Fibroblast of the aortic adventitia (primary cell): ENCODE measurements at regions not wholly inside any gene's neighbourhood (a gene's known extent, or its start where the extent isn't known, plus 50 kb on each side); places are given as distances from the start of the nearest gene placed in this dataset.

Source experiments
- DNase-seq: peaks from one replicate; pipeline ENCODE4 v3.0.0-alpha.2; 2010; ENCODE audit warnings: low read depth
- H3K4me3 ChIP-seq: 2 replicates; pipeline ENCODE4 v1.5.1; 2011; ENCODE audit warnings: low read depth, mild to moderate bottlenecking, control low read depth, low read length, moderate library complexity
- CTCF ChIP-seq: IDR thresholded peaks from 2 replicates; pipeline ENCODE4 v1.5.1; 2011; ENCODE audit warnings: mild to moderate bottlenecking, low read length, control low read depth, inconsistent platforms; ENCODE audit not compliant: insufficient read depth

GRCh38 chr1:4330805-4331766 is 323.3 kb upstream of the AJAP1 start:
- DNase-seq = no peak
- no peak overlapping the region for H3K4me3 ChIP-seq
- TF ChIP-seq CTCF = no peak

GRCh38 chr1:4331767-4332163 is 322.6 kb upstream of the AJAP1 start:
- no peak for TF ChIP-seq CTCF
- no peak for DNase-seq
- no peak overlapping the region for H3K4me3 ChIP-seq

- H3K4me3 ChIP-seq = no peak overlapping the region
- no peak for DNase-seq
- TF ChIP-seq CTCF = no peak
Measured at GRCh38 chr1:4336507-4336906, 317.9 kb upstream of the AJAP1 start.

GRCh38 chr1:4341421-4341820 is 313.0 kb upstream of the AJAP1 start:
- no peak for DNase-seq
- TF ChIP-seq CTCF = no peak
- H3K4me3 ChIP-seq = no peak overlapping the region

- no peak overlapping the region for H3K4me3 ChIP-seq
- TF ChIP-seq CTCF = no peak
- DNase-seq = no peak
Measured at GRCh38 chr1:4344065-4344732, 310.2 kb upstream of the AJAP1 start.

- no peak for TF ChIP-seq CTCF
- H3K4me3 ChIP-seq = no peak overlapping the region
- DNase-seq = no peak
Measured at GRCh38 chr1:4345094-4345493, 309.3 kb upstream of the AJAP1 start.
